ENCODE measurements at regions not wholly inside any gene's neighbourhood (a gene's known extent, or its start where the extent isn't known, plus 50 kb on each side); places are given as distances from the start of the nearest gene placed in this dataset.

DNA sequence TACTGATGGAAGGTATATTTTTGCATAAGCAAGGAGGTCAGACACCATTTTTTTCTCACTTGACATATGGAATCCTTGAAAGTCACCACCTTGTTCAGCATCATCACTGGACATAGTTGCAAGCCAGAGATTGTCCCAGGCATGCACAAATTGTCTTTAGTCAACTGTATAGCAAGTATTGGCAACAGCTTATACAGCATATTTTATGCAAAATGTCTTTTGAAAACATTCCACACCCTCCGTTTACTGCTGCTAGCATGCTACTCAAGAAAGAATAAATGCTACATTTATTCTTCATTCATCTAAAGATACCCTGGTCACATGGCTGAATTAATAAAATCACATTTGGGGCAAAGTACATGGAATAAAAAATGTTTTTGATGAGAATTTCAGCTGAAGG is 168.5 kb upstream of the DCBLD2 start:
- Mint-ChIP-seq H3K27ac (no peak overlapping the region), H3K4me3 (no peak overlapping the region), H3K27me3 (ENCODE audit: low read depth) (peaks cover 3% of the 10 kb centered on the region; the same call in 1 of the 2 replicates), H3K36me3 (ENCODE audit: insufficient read depth in 1 of 3, low read depth in 3 of 3) (peaks cover 4 to 13% (median 5%) of the 10 kb centered on the region in 3 experiments; a peak in 6 of 7 replicates), H3K4me1 (no peaks in the 10 kb centered on the region), H3K9me3 (peaks cover 15 to 20% of the 10 kb centered on the region in 2 experiments)
- Histone ChIP-seq H2BK5ac (ENCODE audit: insufficient read length, low read length) (no peak overlapping the region), H3K14ac (ENCODE audit: insufficient read depth, low read length) (no peak overlapping the region), H3K4me1 (ENCODE audit: insufficient read depth, low read length) (no peaks in the 10 kb centered on the region), H4K91ac (ENCODE audit: insufficient read length, low read depth, low read length) (no peak overlapping the region), H3K4ac (ENCODE audit: low read depth, low read length) (no peak overlapping the region), H4K20me1 (ENCODE audit: control insufficient read depth, insufficient read depth, insufficient read length) (no peaks in the 10 kb centered on the region), H3K79me2 (ENCODE audit: insufficient read depth, low read length) (no peaks in the 10 kb centered on the region), H3K79me1 (ENCODE audit: insufficient read depth, low read depth, low read length, poor library complexity, severe bottlenecking) (no peaks in the 10 kb centered on the region), H3K23me2 (ENCODE audit: insufficient read length, low read depth, low read length, poor library complexity, severe bottlenecking) (peaks cover 2% of the 10 kb centered on the region), H3K23ac (ENCODE audit: insufficient read length, low read depth, low read length) (no peak overlapping the region), H2BK20ac (ENCODE audit: low read depth, low read length, poor library complexity, severe bottlenecking) (no peak overlapping the region), H2BK12ac (ENCODE audit: insufficient read length, low read depth, low read length) (no peak overlapping the region), H4K8ac (replicated peaks; ENCODE audit: insufficient read length, low read depth, low read length) (no peak overlapping the region), H3K9me3 (ENCODE audit: control insufficient read depth, low read depth, low read length) (no peaks in the 10 kb centered on the region), H3T11ph (ENCODE audit: low read length) (no peak overlapping the region), H3K9ac (ENCODE audit: extremely low read depth, insufficient read length, low read length) (no peak overlapping the region), H2BK120ac (ENCODE audit: low read depth, low read length, poor library complexity, severe bottlenecking) (no peak overlapping the region), H3K27me3 (ENCODE audit: insufficient read depth, low read length) (no peaks in the 10 kb centered on the region), H2AFZ (ENCODE audit: low read length) (no peak overlapping the region), H3K27ac (ENCODE audit: insufficient read length, low read depth, low read length) (no peak overlapping the region), H3K18ac (ENCODE audit: insufficient read length, low read depth, low read length) (no peak overlapping the region), H2BK15ac (ENCODE audit: low read depth, low read length) (no peak overlapping the region), H2AK5ac (ENCODE audit: insufficient read length, low read length) (no peak overlapping the region), H4K5ac (ENCODE audit: insufficient read length, low read depth, low read length) (no peak overlapping the region), H3K4me2 (ENCODE audit: insufficient read depth, insufficient read length, low read length) (no peak overlapping the region), H3K56ac (ENCODE audit: insufficient read length, low read depth, low read length) (no peak overlapping the region)
- DNase-seq = no peak
- TF ChIP-seq, protein P1, sequence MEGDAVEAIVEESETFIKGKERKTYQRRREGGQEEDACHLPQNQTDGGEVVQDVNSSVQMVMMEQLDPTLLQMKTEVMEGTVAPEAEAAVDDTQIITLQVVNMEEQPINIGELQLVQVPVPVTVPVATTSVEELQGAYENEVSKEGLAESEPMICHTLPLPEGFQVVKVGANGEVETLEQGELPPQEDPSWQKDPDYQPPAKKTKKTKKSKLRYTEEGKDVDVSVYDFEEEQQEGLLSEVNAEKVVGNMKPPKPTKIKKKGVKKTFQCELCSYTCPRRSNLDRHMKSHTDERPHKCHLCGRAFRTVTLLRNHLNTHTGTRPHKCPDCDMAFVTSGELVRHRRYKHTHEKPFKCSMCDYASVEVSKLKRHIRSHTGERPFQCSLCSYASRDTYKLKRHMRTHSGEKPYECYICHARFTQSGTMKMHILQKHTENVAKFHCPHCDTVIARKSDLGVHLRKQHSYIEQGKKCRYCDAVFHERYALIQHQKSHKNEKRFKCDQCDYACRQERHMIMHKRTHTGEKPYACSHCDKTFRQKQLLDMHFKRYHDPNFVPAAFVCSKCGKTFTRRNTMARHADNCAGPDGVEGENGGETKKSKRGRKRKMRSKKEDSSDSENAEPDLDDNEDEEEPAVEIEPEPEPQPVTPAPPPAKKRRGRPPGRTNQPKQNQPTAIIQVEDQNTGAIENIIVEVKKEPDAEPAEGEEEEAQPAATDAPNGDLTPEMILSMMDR (conservative IDR thresholded peaks at IDR 0.05) = no peak
- WGBS (ENCODE audit: extremely low coverage, insufficient read length, low lambda C conversion rate) = no CpG with 5 or more reads among the region's 1 CpG
